ENCODE measurements at regions not wholly inside any gene's neighbourhood (a gene's known extent, or its start where the extent isn't known, plus 50 kb on each side); places are given as distances from the start of the nearest gene placed in this dataset.

- Histone ChIP-seq H3K27ac (ENCODE audit: low read length) (no peak overlapping the region), H3K36me3 (replicated peaks; ENCODE audit: insufficient read depth, low read length) (no peaks in the 10 kb centered on the region), H3K4me2 (ENCODE audit: low read depth, low read length) (no peak overlapping the region), H3F3A (ENCODE audit: insufficient read depth, low read length) (no peaks in the 10 kb centered on the region), H3K9me2 (replicated peaks; ENCODE audit: insufficient read depth, low read length) (no peaks in the 10 kb centered on the region), H3K4me3 (ENCODE audit: low read length) (no peak overlapping the region), H3K9me3 (replicated peaks; ENCODE audit: insufficient read depth, low read length) (no peaks in the 10 kb centered on the region), H3K4me1 (ENCODE audit: low read length) (no peaks in the 10 kb centered on the region), H2AFZ (ENCODE audit: low read length) (no peak overlapping the region), H3K9ac (ENCODE audit: low read length) (no peak overlapping the region), H3K27me3 (replicated peaks; ENCODE audit: insufficient read depth, low read length) (no peaks in the 10 kb centered on the region), H4K20me1 (ENCODE audit: insufficient read depth, low read length) (no peaks in the 10 kb centered on the region), H3K79me2 (ENCODE audit: low read length) (no peaks in the 10 kb centered on the region)
- DNase-seq = no peak
- TF ChIP-seq EZH2phosphoT487 (IDR thresholded peaks at IDR 0.05; ENCODE audit: low read length) (no peak), EZH2 (optimal IDR thresholded peaks at IDR 0.05; ENCODE audit: low read depth, low read length) (no peak), CTCF (IDR thresholded peaks at IDR 0.05; ENCODE audit: low read length) (no peak)
Observed at GRCh38 chr11:109658190-109658589, 236.2 kb downstream of the C11orf87 start.

- H3K27ac ChIP-seq (ENCODE audit: low read length) = no peak overlapping the region
Observed at GRCh38 chr11:109667719-109668118, 245.7 kb downstream of the C11orf87 start.

GRCh38 chr11:109668973-109669634 lies 247.1 kb downstream of the C11orf87 start:
- Histone ChIP-seq H3K9me2 (replicated peaks; ENCODE audit: insufficient read depth, low read length) (no peaks in the 10 kb centered on the region), H3F3A (ENCODE audit: insufficient read depth, low read length) (no peaks in the 10 kb centered on the region), H3K79me2 (ENCODE audit: low read length) (no peaks in the 10 kb centered on the region), H3K4me1 (ENCODE audit: low read length) (no peaks in the 10 kb centered on the region), H3K9me3 (replicated peaks; ENCODE audit: insufficient read depth, low read length) (no peaks in the 10 kb centered on the region), H3K9ac (ENCODE audit: low read length) (no peak overlapping the region), H3K4me3 (ENCODE audit: low read length) (no peak overlapping the region), H2AFZ (ENCODE audit: low read length) (no peak overlapping the region), H3K4me2 (ENCODE audit: low read depth, low read length) (no peak overlapping the region), H3K27me3 (replicated peaks; ENCODE audit: insufficient read depth, low read length) (no peaks in the 10 kb centered on the region), H3K36me3 (replicated peaks; ENCODE audit: insufficient read depth, low read length) (no peaks in the 10 kb centered on the region), H4K20me1 (ENCODE audit: insufficient read depth, low read length) (no peaks in the 10 kb centered on the region), H3K27ac (ENCODE audit: low read length) (no peak overlapping the region)
- DNase-seq = no peak
- TF ChIP-seq EZH2phosphoT487 (IDR thresholded peaks at IDR 0.05; ENCODE audit: low read length) (no peak), EZH2 (optimal IDR thresholded peaks at IDR 0.05; ENCODE audit: low read depth, low read length) (no peak)

More at GRCh38 chr11:109667719-109668118, 245.7 kb downstream of the C11orf87 start:
- no peaks in the 10 kb centered on the region for H3K9me2 ChIP-seq (replicated peaks; ENCODE audit: insufficient read depth, low read length)
- no peaks in the 10 kb centered on the region for H3K36me3 ChIP-seq (replicated peaks; ENCODE audit: insufficient read depth, low read length)
- DNase-seq = no peak
- H3K4me3 ChIP-seq (ENCODE audit: low read length) = no peak overlapping the region
- H3K9ac ChIP-seq (ENCODE audit: low read length) = no peak overlapping the region
- TF ChIP-seq EZH2 (optimal IDR thresholded peaks at IDR 0.05; ENCODE audit: low read depth, low read length) = no peak
- TF ChIP-seq CTCF (IDR thresholded peaks at IDR 0.05; ENCODE audit: low read length) = no peak
- TF ChIP-seq EZH2phosphoT487 (IDR thresholded peaks at IDR 0.05; ENCODE audit: low read length) = no peak
- no peaks in the 10 kb centered on the region for H3F3A ChIP-seq (ENCODE audit: insufficient read depth, low read length)
- no peaks in the 10 kb centered on the region for H3K79me2 ChIP-seq (ENCODE audit: low read length)
- no peaks in the 10 kb centered on the region for H3K27me3 ChIP-seq (replicated peaks; ENCODE audit: insufficient read depth, low read length)
- H3K4me1 ChIP-seq (ENCODE audit: low read length) = no peaks in the 10 kb centered on the region
- H3K4me2 ChIP-seq (ENCODE audit: low read depth, low read length) = no peak overlapping the region
- no peaks in the 10 kb centered on the region for H3K9me3 ChIP-seq (replicated peaks; ENCODE audit: insufficient read depth, low read length)
- no peaks in the 10 kb centered on the region for H4K20me1 ChIP-seq (ENCODE audit: insufficient read depth, low read length)
- no peak overlapping the region for H2AFZ ChIP-seq (ENCODE audit: low read length)

- Histone ChIP-seq H3K9me3 (replicated peaks; ENCODE audit: insufficient read depth, low read length) (no peaks in the 10 kb centered on the region), H2AFZ (ENCODE audit: low read length) (no peak overlapping the region), H3K27ac (ENCODE audit: low read length) (no peak overlapping the region), H3K4me3 (ENCODE audit: low read length) (no peak overlapping the region), H4K20me1 (ENCODE audit: insufficient read depth, low read length) (no peaks in the 10 kb centered on the region), H3K4me2 (ENCODE audit: low read depth, low read length) (no peak overlapping the region), H3K9ac (ENCODE audit: low read length) (no peak overlapping the region), H3K36me3 (replicated peaks; ENCODE audit: insufficient read depth, low read length) (no peaks in the 10 kb centered on the region), H3K79me2 (ENCODE audit: low read length) (no peaks in the 10 kb centered on the region), H3F3A (ENCODE audit: insufficient read depth, low read length) (no peaks in the 10 kb centered on the region), H3K27me3 (replicated peaks; ENCODE audit: insufficient read depth, low read length) (no peaks in the 10 kb centered on the region), H3K4me1 (ENCODE audit: low read length) (no peaks in the 10 kb centered on the region), H3K9me2 (replicated peaks; ENCODE audit: insufficient read depth, low read length) (no peaks in the 10 kb centered on the region)
- no peak for TF ChIP-seq EZH2phosphoT487 (IDR thresholded peaks at IDR 0.05; ENCODE audit: low read length)
- no peak for TF ChIP-seq EZH2 (optimal IDR thresholded peaks at IDR 0.05; ENCODE audit: low read depth, low read length)
- no peak for TF ChIP-seq CTCF (IDR thresholded peaks at IDR 0.05; ENCODE audit: low read length)
- DNase-seq = no peak
Observed at GRCh38 chr11:109677231-109677630, 255.2 kb downstream of the C11orf87 start.
